Non-pigmented ciliary epithelial cell (primary cell): ENCODE measurements at regions not wholly inside any gene's neighbourhood (a gene's known extent, or its start where the extent isn't known, plus 50 kb on each side); places are given as distances from the start of the nearest gene placed in this dataset.

Experiments used
- DNase-seq: peaks from one replicate; pipeline ENCODE4 v3.0.0-alpha.2; 2010; ENCODE audit warnings: low read depth

DNA sequence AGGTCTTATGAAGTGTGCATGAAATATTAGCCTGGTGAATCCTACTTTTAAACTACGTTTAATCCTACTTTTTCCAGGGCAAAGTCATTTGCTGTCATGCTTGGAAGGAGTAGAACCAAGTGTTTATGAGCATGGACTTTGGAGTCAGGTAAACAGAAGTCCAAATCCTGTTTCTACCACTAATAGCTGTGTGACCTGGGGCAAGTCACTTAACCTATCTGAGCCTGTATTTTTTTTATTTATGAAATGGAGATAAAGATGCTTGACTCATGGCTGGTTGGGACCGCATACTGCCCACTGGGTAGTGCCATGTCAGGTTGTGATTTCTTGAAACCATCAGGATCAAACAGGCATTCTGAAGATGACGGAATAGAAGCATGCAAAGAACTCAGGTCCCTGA lies 249.6 kb downstream of the BAMBI start:
- no peak for DNase-seq

- no peak for DNase-seq
These were observed 251.2 kb downstream of the BAMBI start for GRCh38 chr10:28928484-28928883.

DNA sequence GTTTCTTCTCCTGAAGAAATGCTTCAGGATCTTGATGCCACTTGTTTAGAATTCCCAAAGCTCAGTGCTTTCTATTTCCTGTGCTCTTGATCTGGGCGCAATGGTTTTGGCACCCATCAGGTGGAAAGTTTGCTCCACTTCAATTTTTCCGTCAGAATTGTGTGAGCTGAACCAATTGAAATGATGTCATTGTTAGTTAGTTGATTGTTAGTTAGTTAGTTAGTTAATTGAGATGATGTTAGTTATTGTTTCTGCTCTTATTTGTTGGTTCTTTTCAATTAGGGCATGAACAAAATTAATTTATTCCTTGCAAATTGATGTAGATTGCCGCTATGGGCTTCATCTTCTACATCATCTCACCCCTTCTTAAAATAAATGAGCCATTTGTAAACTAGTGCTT lies 252.6 kb downstream of the BAMBI start:
- DNase-seq, result no peak

GRCh38 chr10:28930514-28931495 lies 253.5 kb downstream of the BAMBI start:
- no peak for DNase-seq

- no peak for DNase-seq
These were observed 257.7 kb downstream of the BAMBI start for GRCh38 chr10:28935061-28935460.

DNA sequence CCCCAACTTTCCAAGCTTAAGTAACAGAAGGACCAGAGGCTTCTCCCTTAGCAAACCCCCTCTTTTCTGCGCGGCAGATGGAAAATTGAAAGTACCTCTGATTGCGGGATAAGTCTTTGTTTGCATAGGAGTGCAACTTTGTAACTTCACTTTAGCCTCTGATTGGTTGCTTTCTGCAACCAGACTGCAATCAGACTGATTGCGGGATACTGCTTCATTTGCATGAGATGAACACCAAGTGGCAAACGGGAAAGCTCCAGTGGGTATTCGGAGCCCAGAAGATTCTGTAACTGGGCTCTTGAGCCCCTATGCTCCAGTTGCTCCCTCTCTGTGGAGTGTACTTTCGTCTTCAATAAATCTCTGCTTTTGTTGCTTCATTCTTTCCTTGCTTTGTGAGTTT lies 260.6 kb downstream of the BAMBI start:
- no peak for DNase-seq

- no peak for DNase-seq
These were observed 261.4 kb downstream of the BAMBI start for GRCh38 chr10:28938745-28939144.

DNA sequence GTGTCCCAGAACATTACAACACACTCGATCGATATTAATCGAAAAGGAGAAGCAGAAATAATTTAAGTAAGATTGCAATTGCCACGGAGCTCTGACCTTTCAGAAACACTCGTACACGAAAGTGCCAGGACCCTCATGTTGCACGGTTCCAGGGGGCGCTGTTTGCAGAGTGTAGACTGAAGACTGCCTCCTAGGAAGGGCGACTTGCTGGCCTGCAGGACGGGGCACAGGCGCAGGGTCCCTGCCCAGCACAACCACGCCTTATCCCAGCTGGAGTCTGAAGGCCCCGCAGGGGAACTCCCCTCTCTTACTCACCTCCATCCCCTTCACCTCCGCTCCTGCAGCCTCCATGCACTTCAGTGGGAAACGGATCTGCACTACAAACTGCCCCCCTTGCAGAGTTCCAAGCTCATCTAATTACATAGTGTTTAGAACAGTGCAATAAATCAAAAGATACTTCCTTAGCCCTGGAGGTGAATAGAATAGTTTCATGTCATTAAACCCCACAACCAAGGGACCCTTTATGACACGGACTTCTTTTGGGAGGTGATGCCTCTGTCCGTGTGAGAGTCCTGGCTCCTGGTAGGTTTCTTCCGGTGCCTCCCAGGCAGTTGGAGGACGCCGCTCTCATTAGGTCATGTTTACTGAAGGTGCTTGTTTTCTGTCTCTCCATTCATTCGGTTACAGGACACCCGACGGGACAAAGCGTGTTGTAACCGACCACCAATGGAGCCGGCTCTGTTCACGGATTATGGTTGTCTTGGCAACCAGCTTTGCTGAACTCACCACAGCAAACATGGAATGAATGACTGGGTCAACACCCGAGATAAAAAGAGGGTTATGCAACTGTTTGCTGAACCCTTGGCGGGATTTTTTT lies 262.2 kb downstream of the BAMBI start:
- DNase-seq, result peak; percentile 48

GRCh38 chr10:28940158-28940888 lies 263.0 kb downstream of the BAMBI start:
- DNase-seq, result no peak

- no peak for DNase-seq
These were observed 264.7 kb downstream of the BAMBI start for GRCh38 chr10:28942012-28942411.

DNA sequence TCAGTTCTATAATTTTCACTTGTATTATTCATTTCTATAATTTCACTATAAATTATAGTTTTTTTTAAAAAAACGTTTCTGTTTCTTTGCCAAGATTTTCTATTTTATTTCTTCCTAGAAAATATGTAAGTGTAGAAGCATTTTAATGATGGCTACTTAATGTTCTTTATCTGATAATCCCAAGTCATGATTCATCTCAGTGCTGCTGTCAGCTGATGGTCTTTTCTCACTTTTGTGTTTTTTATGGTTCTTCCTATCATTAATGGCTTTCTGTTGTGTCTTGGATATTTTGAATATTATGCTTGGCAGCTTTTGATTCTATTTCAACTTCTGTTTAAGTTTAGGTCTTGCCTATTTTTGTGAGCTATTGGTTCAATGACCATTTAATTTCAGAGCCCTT lies 268.6 kb downstream of the BAMBI start:
- DNase-seq, result no peak

GRCh38 chr10:28946479-28946878 lies 269.2 kb downstream of the BAMBI start:
- no peak for DNase-seq

DNA sequence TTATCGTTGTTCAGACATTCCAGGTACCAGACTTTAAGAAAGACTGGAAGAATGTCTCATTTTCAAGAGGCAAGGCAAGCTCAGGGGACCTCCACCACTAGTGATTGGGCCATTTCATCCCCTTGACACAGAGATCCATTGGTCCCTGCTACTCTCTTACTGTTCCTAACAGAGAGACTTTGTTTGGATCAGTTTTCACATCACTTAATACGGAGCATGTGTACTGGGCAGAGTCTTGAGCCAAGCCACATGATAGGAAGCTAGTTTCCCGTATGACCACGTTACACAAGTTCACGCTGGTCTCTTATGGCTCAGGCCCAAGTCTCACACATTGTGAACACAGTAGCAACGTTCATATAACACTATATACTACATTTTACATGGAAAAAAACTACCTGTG lies 269.9 kb downstream of the BAMBI start:
- DNase-seq, result no peak

GRCh38 chr10:28948046-28948445 lies 270.7 kb downstream of the BAMBI start:
- no peak for DNase-seq

DNA sequence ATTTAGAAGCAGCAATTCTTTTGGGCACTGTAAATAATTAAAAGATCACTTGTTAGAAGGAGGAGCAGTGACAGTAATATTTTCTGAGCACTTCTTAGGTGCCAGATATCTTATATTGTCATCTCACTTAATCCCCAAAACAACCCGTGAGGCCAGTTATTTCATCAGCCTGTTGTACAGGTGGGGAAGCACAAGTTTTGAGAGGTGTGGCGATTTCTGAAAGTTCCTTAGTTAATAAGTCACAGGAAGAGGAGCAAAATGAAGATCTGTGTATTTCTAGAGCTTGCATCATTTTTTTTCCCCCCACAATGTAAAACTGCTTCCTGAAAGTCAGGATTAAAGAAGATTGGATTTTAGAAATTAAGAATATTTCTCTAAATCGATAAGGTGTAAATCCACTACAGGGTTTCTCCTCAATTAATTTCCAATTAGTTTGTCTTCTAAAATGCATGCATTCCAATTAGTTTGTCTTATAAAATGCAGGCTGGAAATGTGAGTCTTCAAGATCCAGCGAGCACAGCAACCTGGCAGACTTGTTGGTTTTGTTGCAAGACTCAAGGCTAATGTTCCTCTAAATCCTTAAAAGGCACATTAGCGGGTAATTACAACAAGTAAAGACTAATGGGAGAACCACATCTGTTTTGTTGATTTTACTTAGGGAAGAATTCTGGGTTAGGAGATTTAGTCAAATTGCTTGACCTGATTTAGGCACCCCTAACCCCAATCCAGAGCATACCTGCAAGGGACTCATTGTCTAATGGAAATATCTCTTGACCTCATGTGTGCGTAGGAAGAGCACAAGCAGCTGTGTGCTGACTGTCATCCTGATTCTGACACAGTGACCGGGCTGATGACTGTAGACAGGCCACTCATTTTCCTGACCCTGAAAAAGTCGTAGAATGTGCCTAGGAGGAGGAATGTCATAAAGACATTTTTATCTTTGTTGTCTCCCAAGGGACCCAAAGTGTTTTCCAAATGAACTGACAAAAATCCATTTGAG lies 272.0 kb downstream of the BAMBI start:
- DNase-seq, result no peak

- DNase-seq, result no peak
These were observed 274.2 kb downstream of the BAMBI start for GRCh38 chr10:28951484-28951883.

- DNase-seq, result no peak
These were observed 275.2 kb downstream of the BAMBI start for GRCh38 chr10:28952523-28952922.

- no peak for DNase-seq
These were observed 276.9 kb downstream of the BAMBI start for GRCh38 chr10:28954211-28954610.

GRCh38 chr10:28958468-28958867 lies 281.1 kb downstream of the BAMBI start:
- no peak for DNase-seq

DNA sequence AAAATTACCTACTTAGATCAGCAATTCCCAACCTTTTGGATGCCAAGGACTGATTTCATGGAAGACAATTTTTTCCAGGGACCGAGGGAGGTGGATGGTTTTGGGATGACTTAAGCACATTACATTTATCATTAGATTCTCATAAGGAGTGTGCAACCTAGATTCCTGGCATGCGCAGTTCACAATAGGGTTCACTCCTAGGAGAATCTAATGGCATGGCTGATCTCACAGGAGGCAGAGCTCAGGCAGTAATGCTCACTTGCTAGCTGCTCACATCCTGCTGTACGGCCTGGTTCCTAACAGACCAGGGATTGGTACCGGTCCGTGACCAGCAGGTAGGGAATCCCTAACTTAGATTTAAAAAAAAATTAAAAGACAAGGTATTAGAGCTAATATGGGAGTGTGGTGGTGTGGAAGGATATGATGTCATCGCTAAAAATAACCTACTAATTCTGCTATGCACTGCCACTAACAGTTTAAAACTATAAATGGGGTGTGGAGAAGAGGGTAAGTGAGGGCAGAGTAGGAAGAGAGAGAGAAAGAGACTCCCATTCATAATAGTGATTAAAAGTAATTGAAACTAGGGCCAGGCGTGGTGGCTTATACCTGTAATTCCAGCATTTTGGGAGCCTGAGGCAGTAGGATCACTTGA lies 282.7 kb downstream of the BAMBI start:
- DNase-seq, result no peak
